ENCODE measurements at regions not wholly inside any gene's neighbourhood (a gene's known extent, or its start where the extent isn't known, plus 50 kb on each side); places are given as distances from the start of the nearest gene placed in this dataset.

- Histone ChIP-seq H3K4me1 (ENCODE audit: control insufficient read depth, insufficient read depth, low read length) (no peaks in the 10 kb centered on the region), H3K4me3 (ENCODE audit: low read depth in 2 of 2, low read length in 2 of 2) (no peak overlapping the region), H3K27ac (ENCODE audit: low read length) (no peak overlapping the region), H3K36me3 (ENCODE audit: control insufficient read depth, insufficient read depth, low read length) (no peaks in the 10 kb centered on the region; the same call in 1 of the 2 replicates), H3K27me3 (ENCODE audit: control insufficient read depth, insufficient read depth, low read length) (no peaks in the 10 kb centered on the region), H3K9me3 (ENCODE audit: control insufficient read depth, insufficient read depth, low read depth, low read length) (peaks cover 15% of the 10 kb centered on the region; the same call in 1 of the 2 replicates)
- intact Hi-C loops (cut with micrococcal nuclease; ENCODE audit: unreplicated experiment), result no loop called here
- ATAC-seq (no peak), DNase-seq (ENCODE audit: low read depth, low spot score) (no peak)
- TF ChIP-seq, protein P1, sequence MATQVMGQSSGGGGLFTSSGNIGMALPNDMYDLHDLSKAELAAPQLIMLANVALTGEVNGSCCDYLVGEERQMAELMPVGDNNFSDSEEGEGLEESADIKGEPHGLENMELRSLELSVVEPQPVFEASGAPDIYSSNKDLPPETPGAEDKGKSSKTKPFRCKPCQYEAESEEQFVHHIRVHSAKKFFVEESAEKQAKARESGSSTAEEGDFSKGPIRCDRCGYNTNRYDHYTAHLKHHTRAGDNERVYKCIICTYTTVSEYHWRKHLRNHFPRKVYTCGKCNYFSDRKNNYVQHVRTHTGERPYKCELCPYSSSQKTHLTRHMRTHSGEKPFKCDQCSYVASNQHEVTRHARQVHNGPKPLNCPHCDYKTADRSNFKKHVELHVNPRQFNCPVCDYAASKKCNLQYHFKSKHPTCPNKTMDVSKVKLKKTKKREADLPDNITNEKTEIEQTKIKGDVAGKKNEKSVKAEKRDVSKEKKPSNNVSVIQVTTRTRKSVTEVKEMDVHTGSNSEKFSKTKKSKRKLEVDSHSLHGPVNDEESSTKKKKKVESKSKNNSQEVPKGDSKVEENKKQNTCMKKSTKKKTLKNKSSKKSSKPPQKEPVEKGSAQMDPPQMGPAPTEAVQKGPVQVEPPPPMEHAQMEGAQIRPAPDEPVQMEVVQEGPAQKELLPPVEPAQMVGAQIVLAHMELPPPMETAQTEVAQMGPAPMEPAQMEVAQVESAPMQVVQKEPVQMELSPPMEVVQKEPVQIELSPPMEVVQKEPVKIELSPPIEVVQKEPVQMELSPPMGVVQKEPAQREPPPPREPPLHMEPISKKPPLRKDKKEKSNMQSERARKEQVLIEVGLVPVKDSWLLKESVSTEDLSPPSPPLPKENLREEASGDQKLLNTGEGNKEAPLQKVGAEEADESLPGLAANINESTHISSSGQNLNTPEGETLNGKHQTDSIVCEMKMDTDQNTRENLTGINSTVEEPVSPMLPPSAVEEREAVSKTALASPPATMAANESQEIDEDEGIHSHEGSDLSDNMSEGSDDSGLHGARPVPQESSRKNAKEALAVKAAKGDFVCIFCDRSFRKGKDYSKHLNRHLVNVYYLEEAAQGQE (IDR thresholded peaks at IDR 0.05; ENCODE audit: insufficient read depth in 1 of 2, low read depth in 2 of 2, low read length in 1 of 2), result no peak
- no peak for TF ChIP-seq CTCF (IDR thresholded peaks at IDR 0.05)
- no peak for TF ChIP-seq SIN3A (IDR thresholded peaks at IDR 0.05; ENCODE audit: borderline replicate concordance, insufficient read depth, low read depth, low read length)
- TF ChIP-seq TCF7L2 (IDR thresholded peaks at IDR 0.05; ENCODE audit: low read depth, low read length), result no peak
- TF ChIP-seq POLR2AphosphoS5 (IDR thresholded peaks at IDR 0.05; ENCODE audit: low read depth, low read length), result no peak
- CTCF ChIA-PET, result no interaction called here
- POLR2A ChIA-PET, result no interaction called here
- in situ Hi-C loops (cut with HindIII; ENCODE audit: low pct_unique_long_range_greater_than_20kb, low sequenced_read_pairs), result no loop called here
- BruUV-seq (replicated peaks), result no TSS peak
Measured at GRCh38 chr2:54062401-54062800, 53.0 kb upstream of the ACYP2 start.

DNA sequence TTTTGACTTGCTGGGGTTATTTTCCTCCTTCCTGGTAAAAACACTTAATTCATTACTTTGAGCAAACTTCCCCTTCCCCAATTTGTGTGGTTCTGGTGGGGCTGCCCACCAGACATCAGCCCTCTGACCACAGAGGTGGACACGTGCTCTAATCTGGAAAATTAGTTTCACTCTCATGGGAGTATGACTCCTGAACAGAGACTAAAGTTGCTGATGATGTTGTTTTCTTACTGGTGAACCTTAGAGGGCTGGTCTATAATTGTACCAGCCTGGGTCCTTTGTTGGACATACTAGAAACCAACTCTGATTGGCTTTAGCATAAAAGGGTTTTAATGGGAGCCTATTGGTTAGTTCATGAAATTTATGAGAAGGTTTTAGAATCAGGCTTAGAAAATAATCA, 54.1 kb upstream of the ACYP2 start:
- intact Hi-C loops (cut with micrococcal nuclease; ENCODE audit: unreplicated experiment), result no loop called here
- Histone ChIP-seq H3K36me3 (ENCODE audit: control insufficient read depth, insufficient read depth, low read length) (no peaks in the 10 kb centered on the region), H3K9me3 (ENCODE audit: control insufficient read depth, insufficient read depth, low read depth, low read length) (peaks cover 22% of the 10 kb centered on the region; the same call in 1 of the 2 replicates), H3K27me3 (ENCODE audit: control insufficient read depth, insufficient read depth, low read length) (no peaks in the 10 kb centered on the region), H3K4me1 (ENCODE audit: control insufficient read depth, insufficient read depth, low read length) (no peaks in the 10 kb centered on the region), H3K4me3 (ENCODE audit: low read depth in 2 of 2, low read length in 2 of 2) (no peak overlapping the region), H3K27ac (ENCODE audit: low read length) (no peak overlapping the region)
- no peak for ATAC-seq
- BruUV-seq (replicated peaks), result no TSS peak
- CTCF ChIA-PET, result no interaction called here
- POLR2A ChIA-PET, result no interaction called here
- no peak for DNase-seq (ENCODE audit: low read depth, low spot score)
- in situ Hi-C loops (cut with HindIII; ENCODE audit: low pct_unique_long_range_greater_than_20kb, low sequenced_read_pairs), result no loop called here
- no peak for TF ChIP-seq TCF7L2 (IDR thresholded peaks at IDR 0.05; ENCODE audit: low read depth, low read length)
- TF ChIP-seq, protein P1 (IDR thresholded peaks at IDR 0.05; ENCODE audit: insufficient read depth in 1 of 2, low read depth in 2 of 2, low read length in 1 of 2), result no peak
- no peak for TF ChIP-seq SIN3A (IDR thresholded peaks at IDR 0.05; ENCODE audit: borderline replicate concordance, insufficient read depth, low read depth, low read length)
- TF ChIP-seq CTCF (IDR thresholded peaks at IDR 0.05), result no peak
- no peak for TF ChIP-seq POLR2AphosphoS5 (IDR thresholded peaks at IDR 0.05; ENCODE audit: low read depth, low read length)

Data from Panc1 (cell line).